Spleen (tissue), 11 donors: ENCODE measurements at regions not wholly inside any gene's neighbourhood (a gene's known extent, or its start where the extent isn't known, plus 50 kb on each side); places are given as distances from the start of the nearest gene placed in this dataset.

Source experiments
- DNase-seq: peaks from one replicate; pipeline ENCODE4 v3.0.0-alpha.2; 2020
- H3K27ac ChIP-seq, 8 donors: fragments of 200-600 bp; sonication (generic) in 7 of 8; 1 replicate in 4 of 8; 2 replicates in 4 of 8; pipeline versions ENCODE4 v1.5.0 to v1.8.0; 2016 to 2021; ENCODE audit warnings: inconsistent platforms in 4 of 8, mild to moderate bottlenecking in 4 of 8, moderate library complexity in 1 of 8
- H3K27me3 ChIP-seq, 7 donors: fragments of 200-600 bp; sonication (generic) in 6 of 7; replicated peaks in 1 of 7; 1 replicate in 4 of 7; 2 replicates in 3 of 7; pipeline versions ENCODE4 v1.5.0 to v1.8.0; 2016 to 2021; ENCODE audit warnings: inconsistent platforms in 3 of 7, mild to moderate bottlenecking in 1 of 7
- H3K36me3 ChIP-seq, 6 donors: fragments of 200-600 bp; sonication (generic) in 5 of 6; 1 replicate in 4 of 6; 2 replicates in 2 of 6; pipeline versions ENCODE4 v1.5.0 to v1.8.0; 2016 to 2021; ENCODE audit warnings: inconsistent platforms in 2 of 6
- H3K4me1 ChIP-seq, 6 donors: fragments of 200-600 bp; sonication (generic) in 5 of 6; 1 replicate in 3 of 6; 2 replicates in 3 of 6; pipeline versions ENCODE4 v1.5.0 to v1.8.0; 2016 to 2021; ENCODE audit warnings: inconsistent platforms in 3 of 6
- H3K4me3 ChIP-seq, 8 donors: fragments of 200-600 bp; sonication (generic) in 7 of 8; 1 replicate in 4 of 8; 2 replicates in 4 of 8; pipeline versions ENCODE4 v1.5.0 to v1.8.0; 2016 to 2021; ENCODE audit warnings: inconsistent platforms in 4 of 8, mild to moderate bottlenecking in 4 of 8, moderate library complexity in 2 of 8
- H3K9me3 ChIP-seq, 8 donors: fragments of 200-600 bp; sonication (generic) in 7 of 8; 1 replicate in 4 of 8; 2 replicates in 4 of 8; pipeline versions ENCODE4 v1.5.0 to v1.8.0; 2016 to 2021; ENCODE audit warnings: inconsistent platforms in 4 of 8
- POLR2A ChIP-seq, 3 donors: fragments of 450-650 bp; IDR thresholded peaks; one replicate each; pipeline ENCODE4 v1.5.1; 2017; ENCODE audit warnings: antibody characterized with exemption in 3 of 3, mild to moderate bottlenecking in 1 of 3
- POLR2AphosphoS5 ChIP-seq, 3 donors: sonication (generic); formaldehyde crosslinking; IDR thresholded peaks; one replicate each; pipeline ENCODE4 v1.5.1; 2017; ENCODE audit warnings: antibody characterized with exemption in 3 of 3
- WGBS, 5 donors: extraction: QIAGEN DNeasy Blood & Tissue Kit in 3 of 5; methylation state at CpG; one replicate each; pipeline versions ENCODE4 v1.1.5 to v1.1.7; 2013 to 2018; 5-methylcytosine and 5-hydroxymethylcytosine counted together
- intact Hi-C: fragments of 100-400 bp; cut with DNase I; formaldehyde crosslinking; loops from one replicate; pipeline ENCODE4 v1.15.0; 2023; ENCODE audit warnings: low total_unique reads
- TF ChIP-seq, protein P1 (sequence below), 11 experiments: fragments of 200-600 bp in 7 of 11; fragments of 450-650 bp in 4 of 11; sonication (generic) in 4 of 11; IDR thresholded peaks in 8 of 11; conservative IDR thresholded peaks in 3 of 11; 1 replicate in 7 of 11; 2 replicates in 4 of 11; pipeline versions ENCODE4 v1.4.0 to v1.8.0; 2016 to 2021; ENCODE audit warnings: antibody characterized with exemption in 11 of 11, inconsistent platforms in 4 of 11, mild to moderate bottlenecking in 1 of 11
- donor health status: healthy with polysubstance abuse.
- donor health status: DM: no; HTN: no; CAD: no; lungs with moderate emphysema.
- donor health status: DM: no; HTN: no; CAD: no.
- donor health status: Bipolar disorder and iron deficiency.
- donor health status: healthy.
- donor health status: DM: no; HTN: no; CAD: no.
- donor health status: DM: yes; HTN: yes; CAD: no.

DNA sequence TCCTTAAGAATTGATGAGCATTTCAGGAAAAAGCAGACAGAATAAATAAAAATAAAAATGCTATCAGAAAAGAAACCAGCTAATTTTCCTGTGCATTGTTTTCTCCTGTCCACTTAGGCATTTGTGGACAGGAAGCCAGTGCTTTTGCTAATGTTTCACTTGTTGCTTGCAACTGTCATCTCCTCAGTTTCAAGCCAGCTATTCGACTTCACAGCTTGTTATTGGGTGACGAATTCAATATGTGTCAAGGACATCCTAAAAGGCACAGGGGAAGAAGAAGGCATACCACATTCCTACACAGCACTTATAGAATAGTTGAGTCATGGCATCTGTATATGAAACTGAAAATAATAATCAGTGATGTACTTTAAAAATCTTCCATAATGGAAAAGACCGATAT is 530.6 kb upstream of the KIRREL3 start:
- TF ChIP-seq POLR2A (IDR thresholded peaks at IDR 0.05), result no peak
- no peak for TF ChIP-seq POLR2AphosphoS5 (IDR thresholded peaks at IDR 0.05)
- TF ChIP-seq, protein P1, sequence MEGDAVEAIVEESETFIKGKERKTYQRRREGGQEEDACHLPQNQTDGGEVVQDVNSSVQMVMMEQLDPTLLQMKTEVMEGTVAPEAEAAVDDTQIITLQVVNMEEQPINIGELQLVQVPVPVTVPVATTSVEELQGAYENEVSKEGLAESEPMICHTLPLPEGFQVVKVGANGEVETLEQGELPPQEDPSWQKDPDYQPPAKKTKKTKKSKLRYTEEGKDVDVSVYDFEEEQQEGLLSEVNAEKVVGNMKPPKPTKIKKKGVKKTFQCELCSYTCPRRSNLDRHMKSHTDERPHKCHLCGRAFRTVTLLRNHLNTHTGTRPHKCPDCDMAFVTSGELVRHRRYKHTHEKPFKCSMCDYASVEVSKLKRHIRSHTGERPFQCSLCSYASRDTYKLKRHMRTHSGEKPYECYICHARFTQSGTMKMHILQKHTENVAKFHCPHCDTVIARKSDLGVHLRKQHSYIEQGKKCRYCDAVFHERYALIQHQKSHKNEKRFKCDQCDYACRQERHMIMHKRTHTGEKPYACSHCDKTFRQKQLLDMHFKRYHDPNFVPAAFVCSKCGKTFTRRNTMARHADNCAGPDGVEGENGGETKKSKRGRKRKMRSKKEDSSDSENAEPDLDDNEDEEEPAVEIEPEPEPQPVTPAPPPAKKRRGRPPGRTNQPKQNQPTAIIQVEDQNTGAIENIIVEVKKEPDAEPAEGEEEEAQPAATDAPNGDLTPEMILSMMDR (IDR thresholded peaks at IDR 0.05 in 8 of 11, conservative IDR thresholded peaks at IDR 0.05 in 3 of 11), result no peak
- Histone ChIP-seq H3K36me3 (no peaks in the 10 kb centered on the region), H3K27ac (no peak overlapping the region), H3K27me3 (no peaks in the 10 kb centered on the region), H3K4me3 (no peak overlapping the region), H3K4me1 (no peaks in the 10 kb centered on the region), H3K9me3 (no peaks in the 10 kb centered on the region)
- WGBS, 5 donors, result 60 to 73% (median 63%) methylated on average over 3 of the region's 3 CpGs
- intact Hi-C loops, result no loop called here
- no peak for DNase-seq

DNA sequence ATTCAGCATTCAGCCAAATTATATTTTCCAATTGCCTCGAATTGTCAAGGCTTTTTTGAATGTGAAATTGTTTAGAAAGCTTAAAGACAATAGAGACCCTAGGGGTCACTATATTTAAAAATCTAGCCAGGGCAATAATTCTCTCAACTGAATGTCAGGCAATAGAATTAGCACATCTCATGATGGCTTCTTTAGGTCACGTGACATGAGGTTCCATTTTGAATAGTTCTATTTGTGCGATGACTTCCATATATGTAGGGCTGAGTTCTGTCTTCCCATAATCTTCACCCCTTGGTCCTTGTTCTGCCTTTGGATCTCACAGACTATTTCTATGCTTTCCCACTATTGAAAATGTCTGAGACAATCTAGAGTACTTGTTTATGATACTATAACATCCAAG is 527.7 kb upstream of the KIRREL3 start:
- WGBS, 5 donors, result 58 to 93% (median 73%) methylated on average over 3 of the region's 3 CpGs
- H3K36me3 ChIP-seq, result no peaks in the 10 kb centered on the region
- H3K27me3 ChIP-seq, result no peaks in the 10 kb centered on the region
- DNase-seq, result no peak
- H3K4me1 ChIP-seq, result no peaks in the 10 kb centered on the region
- no peaks in the 10 kb centered on the region for H3K9me3 ChIP-seq
- H3K4me3 ChIP-seq, result no peak overlapping the region
- TF ChIP-seq, protein P1 (IDR thresholded peaks at IDR 0.05 in 8 of 11, conservative IDR thresholded peaks at IDR 0.05 in 3 of 11), result no peak
- no peak for TF ChIP-seq POLR2A (IDR thresholded peaks at IDR 0.05)
- no peak for TF ChIP-seq POLR2AphosphoS5 (IDR thresholded peaks at IDR 0.05)
- no peak overlapping the region for H3K27ac ChIP-seq
- intact Hi-C loops, result no loop called here

DNA sequence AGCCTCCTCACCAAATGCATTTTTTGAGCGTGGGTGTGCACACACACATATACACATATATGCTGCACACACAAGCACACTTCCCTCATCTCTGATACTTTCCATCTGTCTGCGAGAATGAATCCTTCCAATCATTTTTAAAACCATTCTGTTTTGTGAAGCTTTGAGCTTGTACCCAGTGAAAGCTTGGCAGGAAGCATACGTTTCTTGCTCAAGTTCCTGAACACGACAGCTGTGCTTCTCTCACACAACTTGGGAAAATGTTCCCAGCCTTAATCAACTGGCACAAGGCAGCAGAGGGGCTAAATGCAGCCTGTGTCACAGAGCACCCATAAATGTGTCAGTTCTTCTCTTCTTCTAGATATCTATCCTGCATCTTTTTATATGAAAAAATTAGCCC is 524.0 kb upstream of the KIRREL3 start:
- no peak overlapping the region for H3K4me3 ChIP-seq
- no peaks in the 10 kb centered on the region for H3K27me3 ChIP-seq
- H3K9me3 ChIP-seq, result no peaks in the 10 kb centered on the region
- no peak for DNase-seq
- intact Hi-C loops, result no loop called here
- no peak overlapping the region for H3K27ac ChIP-seq
- 8 to 23% (median 15%) methylated on average over 4 of the region's 4 CpGs for WGBS, 5 donors
- H3K4me1 ChIP-seq, result no peaks in the 10 kb centered on the region
- TF ChIP-seq POLR2A (IDR thresholded peaks at IDR 0.05), result no peak
- TF ChIP-seq POLR2AphosphoS5 (IDR thresholded peaks at IDR 0.05), result no peak
- TF ChIP-seq, protein P1 (IDR thresholded peaks at IDR 0.05 in 8 of 11, conservative IDR thresholded peaks at IDR 0.05 in 3 of 11), result no peak
- H3K36me3 ChIP-seq, result no peaks in the 10 kb centered on the region

DNA sequence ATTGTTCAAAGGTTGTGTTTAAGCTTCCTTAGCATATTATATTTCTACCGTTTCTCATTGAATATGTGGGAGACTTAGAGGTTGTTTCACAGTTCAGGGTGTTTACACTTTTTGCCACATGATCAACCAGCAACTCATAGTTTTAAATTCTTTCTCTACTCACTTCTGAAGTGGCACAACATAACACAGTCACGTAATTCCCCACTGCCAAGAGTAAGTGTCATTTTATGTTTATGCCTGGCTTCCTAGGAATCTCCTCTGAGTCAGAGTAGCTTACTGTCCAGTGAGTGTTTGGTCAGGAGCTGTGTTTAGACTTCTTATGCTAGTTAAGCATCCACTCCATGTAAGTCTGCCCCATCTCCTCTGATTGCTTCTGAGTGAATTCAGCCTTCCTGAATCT is 520.8 kb upstream of the KIRREL3 start:
- no peak overlapping the region for H3K4me3 ChIP-seq
- no peaks in the 10 kb centered on the region for H3K27me3 ChIP-seq
- TF ChIP-seq POLR2AphosphoS5 (IDR thresholded peaks at IDR 0.05), result no peak
- TF ChIP-seq POLR2A (IDR thresholded peaks at IDR 0.05), result no peak
- TF ChIP-seq, protein P1 (IDR thresholded peaks at IDR 0.05 in 8 of 11, conservative IDR thresholded peaks at IDR 0.05 in 3 of 11), result no peak
- no peaks in the 10 kb centered on the region for H3K36me3 ChIP-seq
- DNase-seq, result no peak
- no peak overlapping the region for H3K27ac ChIP-seq
- no peaks in the 10 kb centered on the region for H3K4me1 ChIP-seq
- intact Hi-C loops, result no loop called here
- WGBS, 5 donors, result 75 to 92% (median 78%) methylated on average over 2 of the region's 2 CpGs
- H3K9me3 ChIP-seq, result peaks cover 0 to 21% (median 11%) of the 10 kb centered on the region in 8 donors
